ENCODE measurements at regions not wholly inside any gene's neighbourhood (a gene's known extent, or its start where the extent isn't known, plus 50 kb on each side); places are given as distances from the start of the nearest gene placed in this dataset.

GRCh38 chr2:67268797-67269196, 128.3 kb upstream of the ETAA1 start:
- Histone ChIP-seq H3K4me1 (no peaks in the 10 kb centered on the region), H3K9me3 (no peaks in the 10 kb centered on the region), H3K27ac (no peak overlapping the region), H3K27me3 (ENCODE audit: insufficient read depth in 3 of 3, low read length in 2 of 3) (no peaks in the 10 kb centered on the region), H3K36me3 (ENCODE audit: insufficient read depth in 1 of 2, low read depth in 1 of 2) (no peaks in the 10 kb centered on the region), H3K4me3 (no peak overlapping the region)
- WGBS, 3 donors: 94 to 100% (median 94%) methylated on average over 2 of the region's 2 CpGs
- TF ChIP-seq CTCF (IDR thresholded peaks at IDR 0.05): no peak
- ATAC-seq: no peak
- no peak for DNase-seq
- intact Hi-C loops (cut with DNase I): no loop called here

DNA sequence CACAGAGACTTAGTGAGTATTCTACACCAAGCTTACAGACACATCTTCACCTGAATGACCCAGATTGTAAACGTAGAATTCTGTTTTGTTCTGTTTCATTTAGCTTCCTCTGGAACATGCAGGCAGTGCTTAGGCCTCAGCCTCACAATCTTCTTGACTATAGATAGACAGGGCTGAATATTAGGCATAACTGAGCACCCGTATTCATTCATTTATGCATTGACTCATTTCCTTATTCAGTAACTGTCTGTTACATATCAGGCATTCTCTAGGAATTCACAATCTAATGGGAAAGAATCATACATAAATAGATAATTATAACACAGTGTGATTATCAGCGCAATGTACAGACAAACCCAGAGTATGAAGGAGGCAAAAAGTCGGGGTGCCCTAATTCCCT, 124.9 kb upstream of the ETAA1 start:
- Histone ChIP-seq H3K4me1 (no peaks in the 10 kb centered on the region), H3K4me3 (no peak overlapping the region), H3K36me3 (ENCODE audit: insufficient read depth in 1 of 2, low read depth in 1 of 2) (no peaks in the 10 kb centered on the region), H3K27me3 (ENCODE audit: insufficient read depth in 3 of 3, low read length in 2 of 3) (no peaks in the 10 kb centered on the region), H3K9me3 (no peaks in the 10 kb centered on the region), H3K27ac (no peak overlapping the region)
- ATAC-seq (no peak), DNase-seq (no peak)
- intact Hi-C loops (cut with DNase I): no loop called here
- TF ChIP-seq CTCF (IDR thresholded peaks at IDR 0.05): no peak
- 80 to 89% (median 87%) methylated on average over 4 of the region's 4 CpGs for WGBS, 3 donors

DNA sequence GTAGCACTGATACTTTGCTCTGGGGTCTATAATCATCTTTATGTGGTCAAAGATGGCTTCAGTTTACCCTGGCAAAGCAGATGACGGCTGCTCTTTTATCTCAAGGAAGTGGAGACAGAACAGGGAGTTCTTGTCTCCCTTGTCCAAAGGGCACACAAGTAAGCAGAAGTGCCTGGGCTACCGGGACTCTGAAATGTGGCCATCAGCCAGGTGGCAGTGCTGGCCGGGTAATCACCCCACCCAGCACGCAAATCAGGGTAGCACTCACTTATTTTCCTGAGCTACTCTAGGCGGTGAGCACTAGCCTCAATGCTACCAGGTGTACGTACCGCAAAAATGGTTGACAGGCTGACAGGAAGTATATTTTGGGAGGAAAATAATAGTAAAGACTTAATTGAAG, 119.7 kb upstream of the ETAA1 start:
- no peak for ATAC-seq
- Histone ChIP-seq H3K36me3 (ENCODE audit: insufficient read depth in 1 of 2, low read depth in 1 of 2) (no peaks in the 10 kb centered on the region), H3K4me1 (no peaks in the 10 kb centered on the region), H3K27me3 (ENCODE audit: insufficient read depth in 3 of 3, low read length in 2 of 3) (no peaks in the 10 kb centered on the region), H3K9me3 (no peaks in the 10 kb centered on the region), H3K27ac (no peak overlapping the region), H3K4me3 (no peak overlapping the region)
- intact Hi-C loops (cut with DNase I): no loop called here
- 56 to 72% (median 70%) methylated on average over 7 of the region's 7 CpGs for WGBS, 3 donors
- no peak for DNase-seq
- no peak for TF ChIP-seq CTCF (IDR thresholded peaks at IDR 0.05)

- Histone ChIP-seq H3K4me3 (no peak overlapping the region), H3K4me1 (no peaks in the 10 kb centered on the region), H3K36me3 (ENCODE audit: insufficient read depth in 1 of 2, low read depth in 1 of 2) (no peaks in the 10 kb centered on the region), H3K27me3 (ENCODE audit: insufficient read depth in 3 of 3, low read length in 2 of 3) (no peaks in the 10 kb centered on the region), H3K9me3 (no peaks in the 10 kb centered on the region), H3K27ac (no peak overlapping the region)
- intact Hi-C loops (cut with DNase I): no loop called here
- 48 to 64% (median 53%) methylated on average over 2 of the region's 2 CpGs for WGBS, 3 donors
- no peak for DNase-seq
- no peak for TF ChIP-seq CTCF (IDR thresholded peaks at IDR 0.05)
- no peak for ATAC-seq
Measured at GRCh38 chr2:67281101-67281500, 116.0 kb upstream of the ETAA1 start.

DNA sequence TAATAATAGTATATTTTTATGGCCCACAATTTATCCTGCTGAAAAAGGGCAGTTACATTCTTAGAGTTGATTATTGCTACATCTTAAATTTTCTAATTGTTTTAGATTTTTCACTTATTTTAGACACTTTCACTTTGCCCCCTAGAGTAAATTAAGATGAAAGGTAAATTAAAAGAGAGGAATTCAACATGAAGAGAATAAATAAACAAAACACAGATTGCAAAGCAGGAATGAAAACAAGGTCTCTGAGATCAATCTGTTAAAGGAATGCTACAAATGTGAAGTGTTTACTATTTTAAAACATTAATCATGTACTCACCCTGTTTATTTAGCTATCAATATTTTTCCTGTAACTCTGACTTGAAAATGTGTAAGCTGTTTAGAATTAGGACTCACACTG, 113.5 kb upstream of the ETAA1 start:
- Histone ChIP-seq H3K9me3 (no peaks in the 10 kb centered on the region), H3K27ac (no peak overlapping the region), H3K4me1 (no peaks in the 10 kb centered on the region), H3K4me3 (no peak overlapping the region), H3K36me3 (ENCODE audit: insufficient read depth in 1 of 2, low read depth in 1 of 2) (no peaks in the 10 kb centered on the region), H3K27me3 (ENCODE audit: insufficient read depth in 3 of 3, low read length in 2 of 3) (no peaks in the 10 kb centered on the region)
- TF ChIP-seq CTCF (IDR thresholded peaks at IDR 0.05): no peak
- no peak for DNase-seq
- intact Hi-C loops (cut with DNase I): no loop called here
- no peak for ATAC-seq

Measured in psoas muscle (tissue), 7 donors.